ENCODE measurements at regions not wholly inside any gene's neighbourhood (a gene's known extent, or its start where the extent isn't known, plus 50 kb on each side); places are given as distances from the start of the nearest gene placed in this dataset.
"Not testable (repeated sequence)": the region's sequence is repeated elsewhere in the genome, so short reads cannot be mapped to it uniquely, and the experiment has no call there.

DNA sequence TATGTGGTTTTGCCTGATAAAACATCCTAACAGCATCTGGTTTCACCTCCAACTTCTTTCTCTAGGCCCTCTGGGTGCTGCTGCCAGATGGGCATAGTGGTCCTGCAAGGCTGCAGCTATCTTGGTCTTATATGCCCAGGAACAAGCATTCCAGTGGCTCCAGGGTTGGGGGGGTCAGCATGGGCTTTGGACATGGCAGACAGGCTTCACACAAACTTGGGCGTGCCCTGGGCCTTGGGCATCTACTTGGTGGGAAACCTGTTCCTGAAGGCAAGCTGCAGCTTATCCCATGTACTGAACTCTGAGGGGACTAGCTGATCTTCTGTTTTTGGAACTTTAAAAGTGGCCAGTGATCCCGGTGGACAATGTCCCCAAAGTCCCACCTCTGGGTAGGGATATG lies 54.9 kb upstream of the ZNF678 start:
- H3K4me1 Mint-ChIP-seq (ENCODE audit: low read depth, unreplicated experiment) = no peaks in the 10 kb centered on the region
- peaks cover 28% of the 10 kb centered on the region for H3K27me3 Mint-ChIP-seq (ENCODE audit: unreplicated experiment)
- no peaks in the 10 kb centered on the region for H3K36me3 Mint-ChIP-seq (ENCODE audit: insufficient read depth, unreplicated experiment)
- CTCF ChIA-PET = no interaction called here
- intact Hi-C loops (cut with micrococcal nuclease; ENCODE audit: unreplicated experiment) = no loop called here
- no peak overlapping the region for H3K27ac Mint-ChIP-seq (ENCODE audit: unreplicated experiment)
- BruUV-seq (replicated peaks) = no TSS peak
- H3K9me3 Mint-ChIP-seq (ENCODE audit: low read depth, unreplicated experiment) = no peaks in the 10 kb centered on the region
- DNase-seq = no peak
- no peak overlapping the region for H3K4me3 Mint-ChIP-seq (ENCODE audit: low read depth, unreplicated experiment)
- TF ChIP-seq, protein P1, sequence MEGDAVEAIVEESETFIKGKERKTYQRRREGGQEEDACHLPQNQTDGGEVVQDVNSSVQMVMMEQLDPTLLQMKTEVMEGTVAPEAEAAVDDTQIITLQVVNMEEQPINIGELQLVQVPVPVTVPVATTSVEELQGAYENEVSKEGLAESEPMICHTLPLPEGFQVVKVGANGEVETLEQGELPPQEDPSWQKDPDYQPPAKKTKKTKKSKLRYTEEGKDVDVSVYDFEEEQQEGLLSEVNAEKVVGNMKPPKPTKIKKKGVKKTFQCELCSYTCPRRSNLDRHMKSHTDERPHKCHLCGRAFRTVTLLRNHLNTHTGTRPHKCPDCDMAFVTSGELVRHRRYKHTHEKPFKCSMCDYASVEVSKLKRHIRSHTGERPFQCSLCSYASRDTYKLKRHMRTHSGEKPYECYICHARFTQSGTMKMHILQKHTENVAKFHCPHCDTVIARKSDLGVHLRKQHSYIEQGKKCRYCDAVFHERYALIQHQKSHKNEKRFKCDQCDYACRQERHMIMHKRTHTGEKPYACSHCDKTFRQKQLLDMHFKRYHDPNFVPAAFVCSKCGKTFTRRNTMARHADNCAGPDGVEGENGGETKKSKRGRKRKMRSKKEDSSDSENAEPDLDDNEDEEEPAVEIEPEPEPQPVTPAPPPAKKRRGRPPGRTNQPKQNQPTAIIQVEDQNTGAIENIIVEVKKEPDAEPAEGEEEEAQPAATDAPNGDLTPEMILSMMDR (IDR thresholded peaks at IDR 0.05; ENCODE audit: unreplicated experiment) = no peak

DNA sequence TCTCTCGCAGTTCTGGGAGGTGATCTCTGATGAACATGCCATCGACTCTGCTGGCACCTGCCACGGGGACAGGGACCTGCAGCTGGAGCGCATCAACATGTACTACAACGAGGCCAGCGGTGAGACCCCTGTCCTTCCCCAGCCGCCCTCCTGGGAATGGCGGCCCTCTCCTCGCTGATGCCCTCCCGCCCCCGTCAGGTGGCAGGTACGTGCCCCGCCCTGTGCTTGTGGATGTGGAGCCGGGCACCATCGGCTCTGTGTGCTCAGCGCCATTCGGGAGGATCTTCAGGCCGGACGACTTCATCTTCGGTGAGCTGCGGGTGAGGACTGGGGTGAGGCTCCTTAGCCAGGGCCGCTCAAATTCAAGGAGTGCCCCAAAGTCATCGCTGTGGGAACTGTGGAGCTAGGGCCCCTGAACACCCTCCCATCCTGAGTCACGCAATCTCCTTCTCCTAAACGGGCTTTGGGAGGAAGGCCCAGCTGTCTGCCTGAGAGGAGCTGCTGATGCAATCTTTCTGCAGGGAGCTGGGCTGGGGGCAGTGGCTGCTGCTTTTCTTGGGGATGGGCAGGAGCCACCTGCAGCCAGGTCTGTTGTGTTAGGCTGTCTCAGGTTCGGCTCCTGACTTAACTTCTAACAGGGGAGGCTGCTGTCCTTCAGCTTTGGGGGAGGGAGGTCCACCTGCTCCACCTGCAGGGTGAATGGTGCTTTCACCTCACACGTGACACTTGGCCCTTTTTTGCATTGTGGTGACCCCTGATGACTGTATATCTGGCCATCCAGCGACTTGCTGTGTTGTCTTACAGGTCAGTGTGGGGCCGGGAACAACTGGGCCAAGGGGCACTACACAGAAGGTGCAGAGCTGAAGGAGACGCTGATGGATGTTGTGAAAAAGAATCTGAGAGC lies 56.6 kb upstream of the ZNF678 start:
- CTCF ChIA-PET = not testable (repeated sequence)

DNA sequence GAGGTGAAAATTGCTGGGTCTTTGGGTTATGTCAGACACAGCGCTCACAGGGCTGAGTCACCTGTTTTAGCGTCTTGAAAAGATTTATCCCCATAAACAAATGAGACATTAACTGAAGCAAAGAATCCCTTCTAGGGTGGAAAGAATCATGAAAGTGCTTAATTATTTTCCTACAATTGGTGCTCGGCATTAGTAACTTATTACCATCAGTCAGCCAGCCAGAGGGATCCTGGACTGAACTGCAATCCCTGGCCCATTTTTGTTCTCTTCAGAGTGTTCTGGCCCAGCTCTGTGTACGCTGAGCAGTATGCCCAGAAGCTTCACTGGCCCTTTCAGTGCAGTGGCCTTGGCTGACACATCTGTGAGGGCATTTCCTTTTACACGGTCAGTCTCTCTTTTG lies 67.3 kb upstream of the ZNF678 start:
- H3K27ac Mint-ChIP-seq (ENCODE audit: unreplicated experiment); BruUV-seq (replicated peaks); H3K27me3 Mint-ChIP-seq (ENCODE audit: unreplicated experiment); H3K4me3 Mint-ChIP-seq (ENCODE audit: low read depth, unreplicated experiment); DNase-seq; CTCF ChIA-PET; intact Hi-C loops (cut with micrococcal nuclease; ENCODE audit: unreplicated experiment); H3K4me1 Mint-ChIP-seq (ENCODE audit: low read depth, unreplicated experiment); H3K36me3 Mint-ChIP-seq (ENCODE audit: insufficient read depth, unreplicated experiment); H3K9me3 Mint-ChIP-seq (ENCODE audit: low read depth, unreplicated experiment): not testable (repeated sequence)

More for the DNA sequence above, 56.6 kb upstream of the ZNF678 start:
- H3K36me3 Mint-ChIP-seq (ENCODE audit: insufficient read depth, unreplicated experiment); DNase-seq; BruUV-seq (replicated peaks); H3K27ac Mint-ChIP-seq (ENCODE audit: unreplicated experiment); H3K4me1 Mint-ChIP-seq (ENCODE audit: low read depth, unreplicated experiment); H3K9me3 Mint-ChIP-seq (ENCODE audit: low read depth, unreplicated experiment); H3K4me3 Mint-ChIP-seq (ENCODE audit: low read depth, unreplicated experiment); intact Hi-C loops (cut with micrococcal nuclease; ENCODE audit: unreplicated experiment): not testable (repeated sequence)
- peaks cover 28% of the 10 kb centered on the region for H3K27me3 Mint-ChIP-seq (ENCODE audit: unreplicated experiment)

DNA sequence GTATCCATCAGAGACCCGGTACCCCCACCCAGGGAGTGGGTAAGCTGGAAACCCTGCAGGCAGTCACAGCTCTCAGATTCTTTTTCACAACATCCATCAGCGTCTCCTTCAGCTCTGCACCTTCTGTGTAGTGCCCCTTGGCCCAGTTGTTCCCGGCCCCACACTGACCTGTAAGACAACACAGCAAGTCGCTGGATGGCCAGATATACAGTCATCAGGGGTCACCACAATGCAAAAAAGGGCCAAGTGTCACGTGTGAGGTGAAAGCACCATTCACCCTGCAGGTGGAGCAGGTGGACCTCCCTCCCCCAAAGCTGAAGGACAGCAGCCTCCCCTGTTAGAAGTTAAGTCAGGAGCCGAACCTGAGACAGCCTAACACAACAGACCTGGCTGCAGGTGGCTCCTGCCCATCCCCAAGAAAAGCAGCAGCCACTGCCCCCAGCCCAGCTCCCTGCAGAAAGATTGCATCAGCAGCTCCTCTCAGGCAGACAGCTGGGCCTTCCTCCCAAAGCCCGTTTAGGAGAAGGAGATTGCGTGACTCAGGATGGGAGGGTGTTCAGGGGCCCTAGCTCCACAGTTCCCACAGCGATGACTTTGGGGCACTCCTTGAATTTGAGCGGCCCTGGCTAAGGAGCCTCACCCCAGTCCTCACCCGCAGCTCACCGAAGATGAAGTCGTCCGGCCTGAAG lies 69.3 kb upstream of the ZNF678 start:
- intact Hi-C loops (cut with micrococcal nuclease; ENCODE audit: unreplicated experiment); CTCF ChIA-PET; H3K27me3 Mint-ChIP-seq (ENCODE audit: unreplicated experiment); H3K9me3 Mint-ChIP-seq (ENCODE audit: low read depth, unreplicated experiment); BruUV-seq (replicated peaks); H3K36me3 Mint-ChIP-seq (ENCODE audit: insufficient read depth, unreplicated experiment); H3K27ac Mint-ChIP-seq (ENCODE audit: unreplicated experiment); H3K4me3 Mint-ChIP-seq (ENCODE audit: low read depth, unreplicated experiment); DNase-seq; H3K4me1 Mint-ChIP-seq (ENCODE audit: low read depth, unreplicated experiment): not testable (repeated sequence)

DNA sequence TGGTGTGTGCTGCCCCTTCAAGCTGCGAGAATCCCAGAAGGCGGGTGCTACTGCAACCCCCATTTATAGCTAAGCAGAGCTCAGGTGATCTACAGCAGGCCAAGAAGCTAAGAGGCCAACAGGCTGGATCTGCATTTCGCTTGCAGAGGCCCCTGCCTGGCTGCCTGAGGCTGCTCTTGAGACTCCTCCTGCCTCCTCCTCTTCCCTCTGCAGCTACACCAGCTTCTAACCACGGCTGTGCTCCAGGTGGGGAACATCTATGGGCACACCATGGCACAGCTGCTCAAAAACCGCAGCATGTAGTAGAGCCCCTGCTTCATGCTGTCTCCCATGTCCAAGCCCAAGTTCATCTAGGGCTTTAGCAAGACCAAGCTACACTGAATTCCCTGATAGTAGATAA lies 72.9 kb upstream of the ZNF678 start:
- no TSS peak for BruUV-seq (replicated peaks)
- intact Hi-C loops (cut with micrococcal nuclease; ENCODE audit: unreplicated experiment) = no loop called here
- TF ChIP-seq, protein P1 (IDR thresholded peaks at IDR 0.05; ENCODE audit: unreplicated experiment) = no peak
- no peaks in the 10 kb centered on the region for H3K4me1 Mint-ChIP-seq (ENCODE audit: low read depth, unreplicated experiment)
- no peak overlapping the region for H3K27ac Mint-ChIP-seq (ENCODE audit: unreplicated experiment)
- no peak overlapping the region for H3K4me3 Mint-ChIP-seq (ENCODE audit: low read depth, unreplicated experiment)
- peaks cover 2% of the 10 kb centered on the region for H3K9me3 Mint-ChIP-seq (ENCODE audit: low read depth, unreplicated experiment)
- H3K36me3 Mint-ChIP-seq (ENCODE audit: insufficient read depth, unreplicated experiment) = no peaks in the 10 kb centered on the region
- CTCF ChIA-PET = no interaction called here
- H3K27me3 Mint-ChIP-seq (ENCODE audit: unreplicated experiment) = no peaks in the 10 kb centered on the region
- no peak for DNase-seq
